Activated CD8-positive, alpha-beta memory T cell treated with anti-CD3 and anti-CD28 coated beads, Interleukin-2, amount 50 U/mL, for 48 hours (primary cell): ENCODE measurements at regions not wholly inside any gene's neighbourhood (a gene's known extent, or its start where the extent isn't known, plus 50 kb on each side); places are given as distances from the start of the nearest gene placed in this dataset.
"Not testable (repeated sequence)": the region's sequence is repeated elsewhere in the genome, so short reads cannot be mapped to it uniquely, and the experiment has no call there.

Experiments
- DNase-seq: peaks from one replicate; pipeline ENCODE4 v3.0.0-alpha.2; 2020

- no peak for DNase-seq
Measured at GRCh38 chr7:55261386-55261770, 103.8 kb upstream of the LANCL2 start.

- not testable (repeated sequence) for DNase-seq
Measured at GRCh38 chr7:55265328-55265727, 99.8 kb upstream of the LANCL2 start.

GRCh38 chr7:55265836-55266642 lies 99.1 kb upstream of the LANCL2 start:
- DNase-seq = no peak

- DNase-seq = no peak
Measured at GRCh38 chr7:55271069-55271626, 94.0 kb upstream of the LANCL2 start.

- no peak for DNase-seq
Measured at GRCh38 chr7:55271661-55272060, 93.5 kb upstream of the LANCL2 start.

- no peak for DNase-seq
Measured at GRCh38 chr7:55272328-55272727, 92.8 kb upstream of the LANCL2 start.

GRCh38 chr7:55273186-55273980 lies 91.8 kb upstream of the LANCL2 start:
- DNase-seq = no peak

GRCh38 chr7:55274156-55274555 lies 91.0 kb upstream of the LANCL2 start:
- DNase-seq = no peak

GRCh38 chr7:55275291-55276200 lies 89.6 kb upstream of the LANCL2 start:
- no peak for DNase-seq

GRCh38 chr7:55276572-55277295 lies 88.4 kb upstream of the LANCL2 start:
- no peak for DNase-seq

GRCh38 chr7:55277916-55278315 lies 87.2 kb upstream of the LANCL2 start:
- no peak for DNase-seq

GRCh38 chr7:55278321-55278720 lies 86.8 kb upstream of the LANCL2 start:
- DNase-seq = no peak

- DNase-seq = no peak
Measured at GRCh38 chr7:55279080-55279845, 85.9 kb upstream of the LANCL2 start.

GRCh38 chr7:55280031-55280454 lies 85.1 kb upstream of the LANCL2 start:
- peak; percentile 70 for DNase-seq

GRCh38 chr7:55285665-55286064 lies 79.5 kb upstream of the LANCL2 start:
- no peak for DNase-seq

- no peak for DNase-seq
Measured at GRCh38 chr7:55286666-55287065, 78.5 kb upstream of the LANCL2 start.

GRCh38 chr7:55288070-55288824 lies 76.9 kb upstream of the LANCL2 start:
- DNase-seq = no peak

GRCh38 chr7:55296070-55296469 lies 69.1 kb upstream of the LANCL2 start:
- no peak for DNase-seq

- no peak for DNase-seq
Measured at GRCh38 chr7:55299273-55299967, 65.7 kb upstream of the LANCL2 start.

- DNase-seq = no peak
Measured at GRCh38 chr7:55303220-55303619, 61.9 kb upstream of the LANCL2 start.
